H1 (cell line): ENCODE measurements at regions not wholly inside any gene's neighbourhood (a gene's known extent, or its start where the extent isn't known, plus 50 kb on each side); places are given as distances from the start of the nearest gene placed in this dataset.

Experiments
- CBX5 ChIP-seq: fragments of 300-800, 300-1000 bp; sonication (generic); IDR thresholded peaks from 2 replicates; pipeline ENCODE4 v1.7.1; 2016; ENCODE audit warnings: antibody characterized with exemption, low read length, low read depth
- CHD2 ChIP-seq: IDR thresholded peaks from 2 replicates; pipeline ENCODE4 v1.6.1; 2012; ENCODE audit warnings: low read length, improper control_type of control experiment
- CTCF ChIP-seq, 3 experiments: IDR thresholded peaks; 1 replicate in 2 of 3; 2 replicates in 1 of 3; pipeline versions ENCODE4 v1.5.1 to v1.6.1; 2011; ENCODE audit warnings: low read length in 3 of 3, mild to moderate bottlenecking in 3 of 3, inconsistent platforms in 2 of 3, low read depth in 1 of 3, moderate library complexity in 1 of 3; ENCODE audit not compliant: insufficient read depth in 1 of 3; ENCODE audit errors: control extremely low read depth in 1 of 3
- EGR1 ChIP-seq: IDR thresholded peaks from 2 replicates; pipeline ENCODE4 v1.6.1; 2011; ENCODE audit warnings: low read depth, low read length, borderline replicate concordance
- EP300 ChIP-seq, 2 experiments: IDR thresholded peaks; 1 replicate in 1 of 2; 2 replicates in 1 of 2; pipeline ENCODE4 v1.6.1; 2011 to 2012; ENCODE audit warnings: low read depth in 2 of 2, low read length in 2 of 2, mild to moderate bottlenecking in 2 of 2, borderline replicate concordance in 1 of 2, inconsistent platforms in 1 of 2, moderate library complexity in 1 of 2
- EZH2 ChIP-seq: fragments of 200-600 bp; sonication (generic); IDR thresholded peaks from 2 replicates; pipeline ENCODE4 v1.7.1; 2012; ENCODE audit warnings: low read depth, mild to moderate bottlenecking, moderate library complexity, low read length, inconsistent platforms; ENCODE audit not compliant: severe bottlenecking
- JUND ChIP-seq: IDR thresholded peaks from 2 replicates; pipeline ENCODE4 v1.6.1; 2011; ENCODE audit warnings: mild to moderate bottlenecking, improper control_type of control experiment, low read length
- KDM1A ChIP-seq: fragments of 200-600, 300-600 bp; sonication (generic); IDR thresholded peaks from 2 replicates; pipeline ENCODE4 v1.7.1; 2016; ENCODE audit warnings: mild to moderate bottlenecking, low read length, borderline replicate concordance
- MAFK ChIP-seq: IDR thresholded peaks from 2 replicates; pipeline ENCODE4 v1.6.1; 2012; ENCODE audit warnings: low read depth, mild to moderate bottlenecking, improper control_type of control experiment, low read length
- POLR2A ChIP-seq, 2 experiments: IDR thresholded peaks; 1 replicate in 1 of 2; 2 replicates in 1 of 2; pipeline ENCODE4 v1.6.1; 2011; ENCODE audit warnings: low read depth in 2 of 2, low read length in 2 of 2, mild to moderate bottlenecking in 2 of 2; ENCODE audit errors: control extremely low read depth in 1 of 2
- SIN3A ChIP-seq, 2 experiments: IDR thresholded peaks in 1 of 2; conservative IDR thresholded peaks in 1 of 2; 2 replicates each; pipeline ENCODE4 v1.6.1; 2011 to 2012; ENCODE audit warnings: low read length in 2 of 2, improper control_type of control experiment in 1 of 2, low read depth in 1 of 2, mild to moderate bottlenecking in 1 of 2
- SP1 ChIP-seq: IDR thresholded peaks from 2 replicates; pipeline ENCODE4 v1.6.1; 2011; ENCODE audit warnings: low read depth, low read length
- SUZ12 ChIP-seq: fragments of 200-600 bp; sonication (generic); IDR thresholded peaks from 2 replicates; pipeline ENCODE4 v1.6.1; 2012; ENCODE audit warnings: mild to moderate bottlenecking, inconsistent platforms, low read length, moderate library complexity, mixed read lengths
- ZNF274 ChIP-seq: IDR thresholded peaks from 2 replicates; pipeline ENCODE4 v1.7.0; 2012; ENCODE audit warnings: low read length, borderline replicate concordance; ENCODE audit errors: extremely low read depth

- TF ChIP-seq CTCF (IDR thresholded peaks at IDR 0.05; ENCODE audit: control extremely low read depth in 1 of 3, insufficient read depth in 1 of 3, low read depth in 1 of 3, low read length in 3 of 3) (peak; percentile 45 to 61 (median 49)), SIN3A (conservative IDR thresholded peaks at IDR 0.05 in 1 of 2, IDR thresholded peaks at IDR 0.05 in 1 of 2; ENCODE audit: low read depth in 1 of 2, low read length in 2 of 2) (no peak), EGR1 (no peak), CBX5 (no peak), POLR2A (IDR thresholded peaks at IDR 0.05; ENCODE audit: control extremely low read depth in 1 of 2, low read depth in 2 of 2, low read length in 2 of 2) (no peak), ZNF274 (no peak), MAFK (no peak), CHD2 (no peak), SP1 (no peak), EZH2 (no peak), JUND (no peak), EP300 (IDR thresholded peaks at IDR 0.05; ENCODE audit: borderline replicate concordance in 1 of 2, low read depth in 2 of 2, low read length in 2 of 2) (no peak), SUZ12 (no peak), KDM1A (no peak)
Observed at GRCh38 chr14:80356413-80356812, 145.1 kb upstream of the DIO2 start.
